ENCODE measurements at regions not wholly inside any gene's neighbourhood (a gene's known extent, or its start where the extent isn't known, plus 50 kb on each side); places are given as distances from the start of the nearest gene placed in this dataset.

- no peak overlapping the region for H3K4me3 ChIP-seq (ENCODE audit: low read length)
- TF ChIP-seq CTCF (conservative IDR thresholded peaks at IDR 0.05; ENCODE audit: low read length) = no peak
Observed at GRCh38 chr2:146987996-146988395, 856.8 kb upstream of the ACVR2A start.

GRCh38 chr2:146986161-146986560 is 858.7 kb upstream of the ACVR2A start:
- DNase-seq (ENCODE audit: low read depth) = peak; percentile 72
- no peak for TF ChIP-seq CTCF (conservative IDR thresholded peaks at IDR 0.05; ENCODE audit: low read length)
- no peak overlapping the region for H3K4me3 ChIP-seq (ENCODE audit: low read length)

More at GRCh38 chr2:146987996-146988395, 856.8 kb upstream of the ACVR2A start:
- DNase-seq (ENCODE audit: low read depth) = no peak

GRCh38 chr2:146985753-146986152 is 859.1 kb upstream of the ACVR2A start:
- TF ChIP-seq CTCF (conservative IDR thresholded peaks at IDR 0.05; ENCODE audit: low read length) = no peak
- no peak for DNase-seq (ENCODE audit: low read depth)
- H3K4me3 ChIP-seq (ENCODE audit: low read length) = no peak overlapping the region

- DNase-seq (ENCODE audit: low read depth) = no peak
- no peak for TF ChIP-seq CTCF (conservative IDR thresholded peaks at IDR 0.05; ENCODE audit: low read length)
- H3K4me3 ChIP-seq (ENCODE audit: low read length) = no peak overlapping the region
Observed at GRCh38 chr2:146984014-146984413, 860.8 kb upstream of the ACVR2A start.

GRCh38 chr2:146982393-146982846 is 862.4 kb upstream of the ACVR2A start:
- no peak for TF ChIP-seq CTCF (conservative IDR thresholded peaks at IDR 0.05; ENCODE audit: low read length)
- H3K4me3 ChIP-seq (ENCODE audit: low read length) = no peak overlapping the region
- peak; percentile 98 for DNase-seq (ENCODE audit: low read depth)

GRCh38 chr2:146981921-146982320 is 862.9 kb upstream of the ACVR2A start:
- TF ChIP-seq CTCF (conservative IDR thresholded peaks at IDR 0.05; ENCODE audit: low read length) = no peak
- no peak overlapping the region for H3K4me3 ChIP-seq (ENCODE audit: low read length)
- peak; percentile 76 for DNase-seq (ENCODE audit: low read depth)

- peak; percentile 73 for DNase-seq (ENCODE audit: low read depth)
Observed at GRCh38 chr2:146979746-146980145, 865.1 kb upstream of the ACVR2A start.

More at GRCh38 chr2:146979746-146980145, 865.1 kb upstream of the ACVR2A start:
- 0 out of 2 replicates have a peak, but pooled peaks have one; percentile 3 for TF ChIP-seq CTCF (conservative IDR thresholded peaks at IDR 0.05; ENCODE audit: low read length)
- H3K4me3 ChIP-seq (ENCODE audit: low read length) = no peak overlapping the region
